ENCODE measurements at regions not wholly inside any gene's neighbourhood (a gene's known extent, or its start where the extent isn't known, plus 50 kb on each side); places are given as distances from the start of the nearest gene placed in this dataset.

DNA sequence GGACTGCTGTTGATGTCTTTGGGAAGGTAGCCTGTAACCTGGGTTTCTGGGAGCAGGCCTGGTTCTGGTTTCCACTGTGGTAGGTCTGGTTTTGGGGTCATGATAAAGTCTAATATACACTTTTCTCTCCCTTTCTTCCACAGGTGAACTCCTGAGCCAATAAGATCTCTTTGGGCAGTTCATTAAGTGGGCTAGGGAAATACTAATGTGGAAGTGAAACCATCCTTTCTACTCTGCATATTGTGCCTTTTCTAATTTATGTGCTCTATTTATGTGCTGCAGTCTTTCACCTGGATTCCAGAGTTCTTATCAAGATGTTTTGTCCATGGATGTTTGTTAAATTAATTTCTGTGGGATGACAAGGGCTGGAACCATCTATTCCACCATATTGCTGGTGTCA lies 165.7 kb upstream of the PTPRK start:
- TF ChIP-seq, protein P1, sequence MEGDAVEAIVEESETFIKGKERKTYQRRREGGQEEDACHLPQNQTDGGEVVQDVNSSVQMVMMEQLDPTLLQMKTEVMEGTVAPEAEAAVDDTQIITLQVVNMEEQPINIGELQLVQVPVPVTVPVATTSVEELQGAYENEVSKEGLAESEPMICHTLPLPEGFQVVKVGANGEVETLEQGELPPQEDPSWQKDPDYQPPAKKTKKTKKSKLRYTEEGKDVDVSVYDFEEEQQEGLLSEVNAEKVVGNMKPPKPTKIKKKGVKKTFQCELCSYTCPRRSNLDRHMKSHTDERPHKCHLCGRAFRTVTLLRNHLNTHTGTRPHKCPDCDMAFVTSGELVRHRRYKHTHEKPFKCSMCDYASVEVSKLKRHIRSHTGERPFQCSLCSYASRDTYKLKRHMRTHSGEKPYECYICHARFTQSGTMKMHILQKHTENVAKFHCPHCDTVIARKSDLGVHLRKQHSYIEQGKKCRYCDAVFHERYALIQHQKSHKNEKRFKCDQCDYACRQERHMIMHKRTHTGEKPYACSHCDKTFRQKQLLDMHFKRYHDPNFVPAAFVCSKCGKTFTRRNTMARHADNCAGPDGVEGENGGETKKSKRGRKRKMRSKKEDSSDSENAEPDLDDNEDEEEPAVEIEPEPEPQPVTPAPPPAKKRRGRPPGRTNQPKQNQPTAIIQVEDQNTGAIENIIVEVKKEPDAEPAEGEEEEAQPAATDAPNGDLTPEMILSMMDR (IDR thresholded peaks at IDR 0.05): no peak
- no peak for TF ChIP-seq POLR2A (IDR thresholded peaks at IDR 0.05)

All from right lobe of liver (tissue), 4 donors.